CMK (cell line): ENCODE measurements at regions not wholly inside any gene's neighbourhood (a gene's known extent, or its start where the extent isn't known, plus 50 kb on each side); places are given as distances from the start of the nearest gene placed in this dataset.
A peak's percentile ranks its signal among the peaks of the same experiment; 100 is the strongest.

Source experiments
- DNase-seq: peaks from one replicate; pipeline ENCODE4 v3.0.0-alpha.2; 2010; ENCODE audit warnings: low read depth

- no peak for DNase-seq
These were observed 71.6 kb downstream of the MYEOV start for GRCh38 chr11:69365558-69365957.

- no peak for DNase-seq
These were observed 72.6 kb downstream of the MYEOV start for GRCh38 chr11:69366591-69366990.

GRCh38 chr11:69367211-69367964, 73.4 kb downstream of the MYEOV start:
- DNase-seq = no peak

GRCh38 chr11:69368119-69368880, 74.3 kb downstream of the MYEOV start:
- DNase-seq = no peak

GRCh38 chr11:69369210-69369825, 75.4 kb downstream of the MYEOV start:
- no peak for DNase-seq

GRCh38 chr11:69369945-69370344, 76.0 kb downstream of the MYEOV start:
- DNase-seq = no peak

- no peak for DNase-seq
These were observed 77.2 kb downstream of the MYEOV start for GRCh38 chr11:69370984-69371709.

- DNase-seq = no peak
These were observed 78.0 kb downstream of the MYEOV start for GRCh38 chr11:69371731-69372588.

- DNase-seq = no peak
These were observed 78.8 kb downstream of the MYEOV start for GRCh38 chr11:69372589-69373250.

GRCh38 chr11:69373251-69373635, 79.3 kb downstream of the MYEOV start:
- no peak for DNase-seq

GRCh38 chr11:69374110-69374945, 80.4 kb downstream of the MYEOV start:
- peak; percentile 91 for DNase-seq

- DNase-seq = peak; percentile 21
These were observed 81.0 kb downstream of the MYEOV start for GRCh38 chr11:69374946-69375310.

- DNase-seq = no peak
These were observed 81.6 kb downstream of the MYEOV start for GRCh38 chr11:69375316-69376154.

- DNase-seq = no peak
These were observed 82.4 kb downstream of the MYEOV start for GRCh38 chr11:69376155-69377028.

GRCh38 chr11:69377029-69377952, 83.3 kb downstream of the MYEOV start:
- DNase-seq = no peak

GRCh38 chr11:69377953-69378302, 84.0 kb downstream of the MYEOV start:
- no peak for DNase-seq
